Cerebellar nuclear complex (tissue), 1 donor: ENCODE measurements at regions not wholly inside any gene's neighbourhood (a gene's known extent, or its start where the extent isn't known, plus 50 kb on each side); places are given as distances from the start of the nearest gene placed in this dataset.

Experiments used
- DNase-seq, 2 experiments: peaks; one replicate each; lab custom pipeline; 2025; lab: John Stamatoyannopoulos, UW

DNA sequence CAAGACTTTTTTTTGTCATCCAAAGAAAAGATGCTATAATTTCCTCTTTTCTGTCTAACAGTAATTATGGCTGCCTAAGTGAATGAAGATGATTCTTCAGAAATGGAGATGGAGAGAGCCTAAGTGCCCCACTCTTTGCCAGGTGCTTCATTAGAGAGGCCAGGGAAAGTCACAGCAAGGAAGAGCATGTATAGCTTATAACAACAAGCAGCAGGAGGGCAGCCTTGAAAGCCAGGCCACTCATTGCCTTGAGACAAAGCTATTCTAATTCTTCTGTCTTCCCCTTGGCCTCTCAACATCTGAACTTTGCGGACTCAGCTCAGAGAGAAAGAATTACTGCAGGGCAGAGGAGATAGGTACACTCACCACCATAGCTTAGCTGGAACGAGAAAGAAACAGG lies 112.0 kb upstream of the ZNF366 start:
- DNase-seq, result no peak

DNA sequence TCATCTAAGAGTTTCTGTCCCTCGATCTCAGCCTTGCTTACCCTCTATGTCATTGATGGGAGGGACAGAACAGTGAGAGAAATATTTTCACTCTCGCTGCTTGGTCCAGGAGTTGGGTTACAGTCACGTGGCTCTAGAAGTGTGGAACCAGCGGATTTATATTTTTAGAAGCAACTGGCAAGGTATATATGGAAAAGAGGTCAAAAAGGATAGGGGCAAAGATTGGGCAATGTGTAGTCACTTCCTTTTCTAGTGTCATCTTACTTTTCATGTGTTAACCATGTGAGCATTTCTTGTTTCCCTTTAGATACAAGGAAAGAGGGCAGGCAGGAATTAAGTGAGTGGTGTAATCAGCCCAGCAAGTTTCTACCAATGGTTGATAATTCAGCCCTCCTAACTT lies 111.5 kb upstream of the ZNF366 start:
- no peak for DNase-seq

DNA sequence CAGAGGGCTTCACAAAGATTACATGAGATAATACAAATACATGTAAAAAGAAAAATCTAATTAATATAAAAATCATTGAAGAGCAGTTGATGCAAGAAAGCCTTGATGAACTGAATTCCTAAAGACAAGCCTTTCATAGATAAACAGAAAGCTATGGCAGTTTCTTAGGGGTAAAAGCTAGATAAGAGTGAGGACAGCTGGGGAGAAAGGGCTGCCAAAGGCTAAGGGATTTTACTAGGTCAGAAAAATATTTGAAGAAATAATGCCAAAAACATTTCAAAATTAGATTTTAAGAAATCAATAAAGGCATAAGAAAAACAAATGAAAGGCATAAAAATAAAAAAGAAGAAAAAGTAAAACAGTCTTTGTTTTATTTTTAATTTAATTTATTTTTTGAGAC lies 107.9 kb upstream of the ZNF366 start:
- no peak for DNase-seq

- no peak for DNase-seq
Observed at GRCh38 chr5:72613515-72613914, 106.3 kb upstream of the ZNF366 start.

DNA sequence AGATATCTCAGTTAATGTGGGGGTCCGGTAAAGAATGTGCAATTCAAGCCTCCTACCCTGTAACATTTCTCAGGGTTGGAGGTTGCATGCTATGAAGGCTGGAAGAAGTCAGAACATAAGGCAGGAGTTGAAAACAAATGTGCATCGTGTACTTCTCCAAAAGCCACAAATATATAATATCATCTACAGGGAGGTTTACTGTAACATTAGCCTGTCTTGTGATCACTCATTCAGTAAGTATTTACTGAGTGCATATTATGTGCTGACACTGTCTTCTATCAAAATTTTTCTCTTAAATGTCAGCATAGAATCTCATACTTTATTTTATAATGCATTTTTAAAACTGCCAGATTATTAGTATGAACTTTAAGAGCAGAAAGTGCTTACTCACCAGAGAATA lies 105.6 kb upstream of the ZNF366 start:
- DNase-seq, result no peak

- peak in 1 of 2 experiments; percentile 17 for DNase-seq
Observed at GRCh38 chr5:72611118-72611730, 104.0 kb upstream of the ZNF366 start.

DNA sequence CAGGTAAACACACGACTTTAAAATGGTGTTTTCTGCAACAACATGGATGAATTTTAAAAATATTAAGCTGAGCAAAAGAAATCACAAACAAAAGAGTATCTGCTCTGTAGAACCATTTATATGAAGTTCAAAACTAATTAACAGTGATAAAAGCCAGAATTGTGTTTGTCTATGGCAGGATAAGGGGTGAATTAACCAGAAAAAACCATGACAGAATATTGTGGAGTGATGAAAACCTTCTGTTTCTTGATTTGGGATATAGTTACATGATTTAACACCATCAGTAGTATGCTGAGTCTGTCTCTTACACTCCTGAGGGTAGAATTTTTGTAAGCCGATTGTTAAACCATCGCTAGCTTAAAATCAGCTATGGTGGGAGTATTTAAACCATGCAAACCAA lies 101.7 kb upstream of the ZNF366 start:
- no peak for DNase-seq

- DNase-seq, result no peak
Observed at GRCh38 chr5:72608297-72608696, 101.1 kb upstream of the ZNF366 start.

DNA sequence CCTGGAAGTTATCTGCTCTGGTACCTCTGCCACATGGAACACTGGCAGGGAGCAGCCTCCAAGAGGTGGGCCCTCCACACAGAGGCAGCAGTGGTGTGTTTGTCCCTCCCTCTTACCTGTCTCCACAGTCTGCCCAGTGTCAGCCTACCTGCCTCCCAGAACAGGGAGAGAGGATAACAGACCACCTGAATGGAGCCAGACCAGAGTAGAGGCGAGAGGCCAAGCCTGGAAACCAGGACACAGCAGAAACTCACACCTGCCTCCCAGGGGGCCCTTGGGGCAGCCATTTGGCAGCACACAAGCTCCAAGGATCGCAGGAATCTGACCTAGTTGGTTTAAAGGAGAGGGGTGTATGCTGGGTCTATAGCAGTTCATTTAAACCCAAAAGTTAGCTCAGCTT lies 100.2 kb upstream of the ZNF366 start:
- no peak for DNase-seq

GRCh38 chr5:72606525-72606924 lies 99.3 kb upstream of the ZNF366 start:
- no peak for DNase-seq

DNA sequence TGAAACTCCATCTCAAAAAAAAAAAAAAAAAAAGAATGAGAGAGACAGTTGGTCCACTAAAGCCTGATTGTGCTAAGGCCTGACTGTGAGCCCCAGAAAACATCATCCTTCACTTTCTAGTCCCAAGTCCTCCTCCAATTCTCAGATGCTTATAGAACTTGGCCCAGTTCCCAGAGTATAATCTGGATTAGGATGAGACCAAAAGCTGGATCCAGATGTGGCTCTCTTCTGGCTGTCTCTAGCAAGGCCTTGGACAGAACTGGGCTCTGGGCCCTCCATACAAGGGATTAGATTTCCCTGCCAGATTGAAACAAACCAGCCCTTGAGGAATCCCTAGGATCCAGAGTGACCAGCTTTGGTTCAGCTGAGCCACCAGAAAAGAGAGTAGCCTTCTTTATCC lies 98.4 kb upstream of the ZNF366 start:
- no peak for DNase-seq

DNA sequence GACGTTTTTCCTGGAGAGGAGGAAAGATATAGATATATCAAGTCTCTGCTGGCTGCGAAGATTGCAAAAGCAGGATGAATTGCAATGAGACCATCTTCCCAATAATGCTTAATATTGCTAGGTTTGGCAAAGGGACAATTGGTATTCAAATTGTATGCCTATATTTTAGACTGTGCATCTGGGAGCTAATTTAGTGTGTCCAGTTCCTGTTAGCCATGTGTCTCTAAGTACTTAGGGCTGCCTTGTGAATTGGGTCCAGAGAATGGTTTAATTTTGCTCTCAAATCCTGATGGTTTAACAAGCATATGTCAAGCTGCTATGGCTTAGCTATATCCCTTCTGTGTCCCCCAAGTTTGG lies 97.6 kb upstream of the ZNF366 start:
- no peak for DNase-seq

DNA sequence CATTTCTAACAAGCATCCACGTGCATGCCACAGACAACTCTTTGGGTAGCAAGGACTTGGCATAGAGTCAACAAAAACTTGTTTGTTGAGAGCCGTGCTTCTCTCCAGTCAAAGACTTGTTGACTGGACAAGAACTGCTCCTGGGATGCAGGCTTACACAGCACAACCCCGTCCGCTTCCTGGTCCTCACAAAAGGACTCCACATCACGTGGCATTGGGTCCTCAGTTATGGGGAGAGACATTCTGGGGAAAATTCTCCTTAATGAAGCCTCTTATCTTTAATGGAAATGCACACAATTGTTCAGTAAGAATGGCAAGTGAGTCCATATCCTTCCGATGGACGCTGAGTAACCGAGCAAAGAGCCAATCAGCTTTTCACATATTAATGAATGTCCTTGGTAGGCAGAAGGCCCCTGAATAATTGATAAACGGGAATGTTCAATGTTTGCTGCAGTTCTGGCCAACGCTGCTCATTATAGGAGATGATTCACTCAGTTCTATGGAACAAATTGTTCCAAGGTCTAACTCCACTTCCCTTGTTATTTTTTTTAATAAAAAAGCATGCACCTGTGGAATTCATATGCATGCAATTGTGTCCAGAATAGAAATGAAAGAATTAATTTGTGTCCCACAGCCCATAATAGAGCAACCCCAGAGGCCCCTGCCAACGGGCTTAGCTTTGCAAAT lies 97.0 kb upstream of the ZNF366 start:
- DNase-seq, result no peak

- no peak for DNase-seq
Observed at GRCh38 chr5:72602696-72603685, 95.8 kb upstream of the ZNF366 start.

DNA sequence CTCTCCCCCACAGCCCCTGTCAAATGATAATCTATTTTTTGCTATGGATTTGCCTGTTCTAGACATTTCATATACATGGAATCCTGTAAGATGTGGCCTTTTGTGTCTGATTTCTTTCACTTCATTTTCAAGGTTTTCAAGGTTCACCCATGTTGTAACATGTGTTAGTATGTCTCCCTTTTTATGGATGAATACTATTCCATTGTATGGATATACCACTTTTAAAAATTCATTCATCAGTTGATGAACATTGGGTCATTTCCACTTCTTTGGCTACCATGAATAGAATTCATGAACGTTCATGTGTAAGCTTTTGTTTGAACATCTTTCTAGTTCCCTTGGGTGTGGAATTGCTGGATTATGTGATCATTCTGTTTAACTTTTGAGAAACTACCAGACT lies 94.7 kb upstream of the ZNF366 start:
- no peak for DNase-seq

DNA sequence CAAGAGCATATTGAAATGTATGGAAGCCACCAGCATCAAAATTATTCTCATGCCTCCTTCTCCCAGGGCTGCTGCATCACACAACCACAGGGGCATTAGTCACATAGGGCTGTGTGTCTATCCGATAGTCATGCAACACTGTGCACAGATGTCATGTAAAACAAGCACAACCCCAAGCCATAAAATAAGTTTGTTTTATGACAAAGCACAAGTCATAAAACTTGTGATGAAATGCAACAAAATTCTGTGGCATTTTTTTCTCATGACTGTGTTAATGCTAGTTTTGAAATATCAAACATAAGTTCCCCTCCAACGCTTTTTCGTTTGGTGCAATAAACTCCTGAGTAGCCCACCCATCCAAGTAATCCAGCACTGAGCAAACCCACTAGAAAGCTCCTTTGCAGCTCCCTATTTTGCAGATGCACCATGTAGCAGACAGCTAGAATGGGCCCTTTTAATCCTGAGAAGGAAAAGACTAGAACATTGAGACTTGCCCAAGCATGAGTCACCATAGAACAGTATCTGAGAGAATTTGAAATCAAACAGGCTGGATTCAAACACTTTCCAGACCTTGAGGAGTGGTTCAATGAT lies 93.3 kb upstream of the ZNF366 start:
- no peak for DNase-seq

- DNase-seq, result no peak
Observed at GRCh38 chr5:72599519-72600370, 92.5 kb upstream of the ZNF366 start.

DNA sequence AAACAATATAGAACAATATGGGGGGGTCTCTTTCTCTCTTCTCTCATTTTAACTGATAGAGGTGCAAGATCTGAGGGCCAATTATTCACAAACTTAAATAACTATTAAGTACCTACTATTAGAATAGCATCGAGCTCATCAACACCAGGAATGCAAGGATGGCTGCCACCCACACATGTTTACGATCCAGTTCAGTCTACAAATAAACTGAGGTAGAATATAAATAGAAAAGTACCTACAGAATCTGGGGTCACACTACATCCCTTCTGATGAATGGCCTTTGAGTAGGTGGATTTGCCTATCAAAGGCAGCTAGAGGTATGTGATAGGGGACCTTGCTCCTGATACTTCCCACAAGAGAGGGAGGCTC lies 91.8 kb upstream of the ZNF366 start:
- no peak for DNase-seq

- no peak for DNase-seq
Observed at GRCh38 chr5:72598401-72599064, 91.3 kb upstream of the ZNF366 start.

GRCh38 chr5:72597456-72597948 lies 90.3 kb upstream of the ZNF366 start:
- DNase-seq, result no peak

GRCh38 chr5:72596956-72597355 lies 89.7 kb upstream of the ZNF366 start:
- DNase-seq, result no peak
